G401.6 (cell line): ENCODE measurements at regions not wholly inside any gene's neighbourhood (a gene's known extent, or its start where the extent isn't known, plus 50 kb on each side); places are given as distances from the start of the nearest gene placed in this dataset.
"Not testable (repeated sequence)": the region's sequence is repeated elsewhere in the genome, so short reads cannot be mapped to it uniquely, and the experiment has no call there.

Source experiments
- FAIRE-seq: peaks from 2 replicates; lab custom pipeline; 2012; peaks lifted over from hg19 to GRCh38; lab: Jason Lieb, UNC

- no peak for FAIRE-seq
These were observed 60.4 kb upstream of the ATXN3L start for GRCh38 chrX:13380211-13380610.

- FAIRE-seq: not testable (repeated sequence)
These were observed 59.0 kb upstream of the ATXN3L start for GRCh38 chrX:13378562-13379518.

DNA sequence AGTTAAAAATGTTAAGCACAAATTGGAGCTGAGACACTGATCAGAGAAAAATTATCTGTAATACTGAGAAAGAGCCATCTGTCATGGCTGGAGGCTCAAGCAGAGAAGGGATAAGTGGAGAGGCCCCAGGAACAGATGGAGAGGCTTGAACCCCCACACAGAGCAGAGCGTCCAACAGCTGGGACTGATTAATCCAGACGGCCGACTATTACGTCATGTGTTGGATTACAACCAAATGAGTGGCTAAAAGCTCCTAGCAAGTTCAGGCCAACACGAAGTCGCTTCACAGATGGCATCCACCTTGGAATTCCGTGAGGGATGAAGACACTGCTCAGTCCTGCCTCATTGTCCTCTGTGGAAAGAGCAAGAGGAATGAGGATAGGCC is 57.7 kb upstream of the ATXN3L start:
- no peak for FAIRE-seq

DNA sequence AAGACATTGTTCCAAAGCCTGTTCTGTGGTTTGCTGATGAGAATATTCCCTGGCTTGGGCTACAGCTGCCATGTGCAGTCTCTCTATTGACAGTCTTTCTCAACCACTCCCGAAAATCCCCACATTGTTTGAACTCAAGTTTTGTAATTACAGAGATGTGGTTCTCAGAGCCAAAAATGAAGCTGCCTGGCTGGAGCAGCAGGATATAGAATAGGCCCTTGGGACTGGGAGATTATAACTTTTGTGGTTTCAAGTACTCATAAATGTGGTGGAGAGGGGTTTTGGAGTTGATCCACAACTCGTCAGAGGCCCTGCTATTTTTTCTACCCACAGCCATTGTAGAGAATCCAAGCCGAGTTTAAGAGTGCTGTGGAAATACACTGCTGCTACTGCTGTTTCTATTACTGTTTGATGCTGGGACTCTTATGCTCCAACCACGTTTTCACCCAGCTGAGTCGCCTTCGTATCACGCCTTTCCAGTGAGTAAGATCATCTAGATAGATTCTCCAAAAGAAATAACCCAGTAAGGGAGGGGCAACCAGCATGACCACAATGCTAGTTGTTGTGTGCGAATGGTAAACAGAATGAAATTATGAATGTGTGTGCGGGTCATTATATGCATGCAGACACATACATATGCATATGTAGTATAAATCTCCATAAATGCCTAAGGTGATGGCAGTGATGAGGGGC is 57.1 kb upstream of the ATXN3L start:
- no peak for FAIRE-seq

DNA sequence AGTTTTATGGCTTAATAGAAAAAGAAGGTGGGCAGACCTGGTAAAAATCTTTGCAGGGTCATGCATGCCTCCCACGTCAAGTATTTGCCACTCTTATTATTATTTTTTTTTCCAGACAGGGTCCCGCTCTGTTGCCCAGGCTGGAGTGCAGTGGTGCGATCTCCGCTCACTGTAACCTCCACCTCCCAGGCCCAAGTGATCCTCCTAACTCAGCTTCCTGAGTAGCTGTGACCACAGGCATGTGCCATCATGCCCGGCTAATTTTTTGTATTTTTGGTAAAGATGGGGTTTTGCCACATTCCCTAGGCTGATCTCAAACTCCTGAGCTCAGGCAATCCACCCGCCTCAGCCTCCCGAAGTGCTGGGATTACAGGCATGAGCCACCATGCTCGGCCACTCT is 55.7 kb upstream of the ATXN3L start:
- FAIRE-seq: not testable (repeated sequence)

DNA sequence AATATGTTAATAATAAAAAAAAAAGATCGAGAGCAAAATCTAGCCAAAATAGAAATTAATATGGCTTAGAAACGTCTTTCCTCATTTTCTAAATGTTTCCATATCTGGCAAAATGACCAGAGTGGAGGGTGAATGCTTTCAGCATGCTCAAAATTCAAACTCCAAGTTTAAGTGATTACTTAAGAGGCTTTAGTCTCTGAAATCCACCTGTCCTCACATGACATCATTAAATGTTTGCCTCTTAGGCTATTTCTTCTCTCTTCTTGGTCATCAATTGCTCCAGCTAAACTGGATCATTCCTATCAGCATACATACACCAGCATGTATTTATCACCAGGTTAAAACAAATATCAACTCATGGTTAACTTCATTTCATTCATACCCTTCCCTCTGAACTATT is 54.5 kb upstream of the ATXN3L start:
- no peak for FAIRE-seq

DNA sequence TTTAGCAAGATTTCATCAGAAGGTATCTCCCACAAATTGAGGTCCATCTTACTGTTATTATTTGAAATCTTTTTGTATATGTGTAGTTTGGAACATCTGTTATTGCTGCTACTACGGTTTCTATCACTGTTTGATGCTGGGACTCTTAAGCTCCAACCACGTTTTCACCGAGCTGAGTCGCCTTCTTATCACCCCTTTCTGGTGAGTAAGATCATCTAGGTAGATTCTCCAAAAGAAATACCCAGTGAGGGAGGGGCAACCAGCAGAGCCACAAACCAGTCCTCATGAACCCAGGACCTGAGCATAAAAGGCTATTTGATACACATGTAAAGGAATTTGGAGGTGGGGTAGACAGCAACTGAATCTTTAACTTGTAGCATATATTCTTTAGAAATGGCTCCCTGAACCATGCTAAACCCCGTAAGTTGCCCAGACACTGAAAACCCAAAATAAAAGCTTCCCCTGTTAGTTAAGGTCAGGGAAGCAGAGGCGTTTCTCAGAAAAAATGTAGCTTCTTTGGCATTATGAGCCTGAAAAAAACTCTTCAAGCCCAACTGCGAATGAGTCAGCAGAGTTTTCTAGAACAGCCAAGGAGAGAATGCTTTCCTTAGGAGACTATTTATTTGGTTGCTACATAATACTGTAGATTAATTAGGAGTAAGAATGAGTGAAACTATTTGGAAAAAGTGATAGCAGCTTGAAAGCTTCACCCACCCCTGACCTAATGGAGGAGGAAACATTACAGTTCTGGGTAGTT is 53.8 kb upstream of the ATXN3L start:
- FAIRE-seq: no peak

- no peak for FAIRE-seq
These were observed 53.2 kb upstream of the ATXN3L start for GRCh38 chrX:13373027-13373426.

GRCh38 chrX:13372203-13372980 is 52.5 kb upstream of the ATXN3L start:
- FAIRE-seq: no peak

DNA sequence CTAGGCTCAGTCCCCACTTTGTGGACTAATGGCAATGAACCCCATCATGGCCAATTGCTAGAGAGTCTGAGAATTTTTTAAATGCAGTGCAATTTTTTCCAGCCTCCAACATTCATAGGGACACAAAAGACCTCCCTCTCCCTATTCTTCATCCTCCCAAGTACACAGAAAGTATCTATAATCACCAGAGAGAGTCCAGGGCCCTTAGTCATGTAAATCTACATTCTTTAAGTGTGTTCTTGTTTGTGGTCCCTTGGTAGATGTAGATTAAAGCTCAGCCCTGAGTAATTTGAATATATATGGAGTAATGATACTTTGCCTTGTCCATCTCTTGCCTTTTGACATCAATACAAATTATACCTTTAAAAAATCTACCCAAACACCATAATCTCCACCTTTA is 51.3 kb upstream of the ATXN3L start:
- FAIRE-seq: no peak

DNA sequence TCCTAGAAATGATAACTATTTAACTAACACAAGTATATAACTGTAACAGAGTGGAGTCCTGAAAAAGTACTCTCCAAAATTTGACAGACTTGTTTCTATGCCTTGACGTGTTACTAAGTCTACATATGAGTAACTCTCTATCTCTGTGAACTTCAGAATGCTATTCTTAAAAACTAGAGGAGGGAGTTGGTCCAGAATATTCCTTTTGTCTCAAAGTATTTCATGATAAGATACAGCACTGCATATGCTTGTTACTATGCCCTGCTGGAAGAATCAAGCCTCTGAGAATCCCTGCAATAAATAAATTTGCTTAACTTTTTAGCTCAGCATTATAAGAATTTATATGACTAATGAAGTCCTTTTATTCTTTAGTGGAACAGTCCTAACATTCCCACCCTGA is 50.9 kb upstream of the ATXN3L start:
- no peak for FAIRE-seq
